ENCODE measurements at regions not wholly inside any gene's neighbourhood (a gene's known extent, or its start where the extent isn't known, plus 50 kb on each side); places are given as distances from the start of the nearest gene placed in this dataset.

- no peak for TF ChIP-seq FOXP2 (optimal IDR thresholded peaks at IDR 0.05; ENCODE audit: borderline replicate concordance, extremely low read depth, extremely low read length, insufficient read depth)
- TF ChIP-seq REST (IDR thresholded peaks at IDR 0.05; ENCODE audit: insufficient read depth in 1 of 2, low read depth in 2 of 2, low read length in 2 of 2) = no peak
These were observed 107.7 kb downstream of the TENT4A start for GRCh38 chr5:6820851-6821479.

- TF ChIP-seq FOXP2 (optimal IDR thresholded peaks at IDR 0.05; ENCODE audit: borderline replicate concordance, extremely low read depth, extremely low read length, insufficient read depth) = no peak
- no peak for TF ChIP-seq TAF1 (IDR thresholded peaks at IDR 0.05; ENCODE audit: borderline replicate concordance, insufficient read depth, low read length)
- no peak for TF ChIP-seq POLR2AphosphoS5 (IDR thresholded peaks at IDR 0.05; ENCODE audit: low read depth, low read length)
- TF ChIP-seq REST (IDR thresholded peaks at IDR 0.05; ENCODE audit: insufficient read depth in 1 of 2, low read depth in 2 of 2, low read length in 2 of 2) = no peak
- no peak for TF ChIP-seq SIN3A (IDR thresholded peaks at IDR 0.05; ENCODE audit: borderline replicate concordance, insufficient read depth, low read length)
These were observed 108.8 kb downstream of the TENT4A start for GRCh38 chr5:6822068-6822467.

GRCh38 chr5:6822556-6823343, 109.5 kb downstream of the TENT4A start:
- TF ChIP-seq SIN3A (IDR thresholded peaks at IDR 0.05; ENCODE audit: borderline replicate concordance, insufficient read depth, low read length) (no peak), POLR2AphosphoS5 (IDR thresholded peaks at IDR 0.05; ENCODE audit: low read depth, low read length) (no peak), TAF1 (IDR thresholded peaks at IDR 0.05; ENCODE audit: borderline replicate concordance, insufficient read depth, low read length) (no peak), FOXP2 (optimal IDR thresholded peaks at IDR 0.05; ENCODE audit: borderline replicate concordance, extremely low read depth, extremely low read length, insufficient read depth) (no peak), REST (IDR thresholded peaks at IDR 0.05; ENCODE audit: insufficient read depth in 1 of 2, low read depth in 2 of 2, low read length in 2 of 2) (no peak)

- no peak for TF ChIP-seq FOXP2 (optimal IDR thresholded peaks at IDR 0.05; ENCODE audit: borderline replicate concordance, extremely low read depth, extremely low read length, insufficient read depth)
- TF ChIP-seq REST (IDR thresholded peaks at IDR 0.05; ENCODE audit: insufficient read depth in 1 of 2, low read depth in 2 of 2, low read length in 2 of 2) = no peak
These were observed 110.8 kb downstream of the TENT4A start for GRCh38 chr5:6823996-6824395.
